Breast epithelium (tissue), 4 donors: ENCODE measurements at regions not wholly inside any gene's neighbourhood (a gene's known extent, or its start where the extent isn't known, plus 50 kb on each side); places are given as distances from the start of the nearest gene placed in this dataset.
A peak's percentile ranks its signal among the peaks of the same experiment; 100 is the strongest.

Experiments
- DNase-seq, 2 donors: peaks; one replicate each; pipeline ENCODE4 v3.0.0-alpha.2; 2019; ENCODE audit warnings: low spot score in 2 of 2
- H3K27ac ChIP-seq, 2 donors: fragments of 200-600 bp; sonication (generic) in 1 of 2; one replicate each; pipeline ENCODE4 v1.5.1; 2016 to 2019; ENCODE audit warnings: mild to moderate bottlenecking in 1 of 2
- H3K27me3 ChIP-seq, 2 donors: fragments of 200-600 bp; sonication (generic) in 1 of 2; one replicate each; pipeline versions ENCODE4 v1.5.1 to v1.6.0; 2017 to 2019; ENCODE audit warnings: control low read depth in 1 of 2, mild to moderate bottlenecking in 1 of 2
- H3K36me3 ChIP-seq: fragments of 200-600 bp; one replicate; pipeline ENCODE4 v1.5.1; 2019
- H3K4me1 ChIP-seq, 2 donors: fragments of 200-600 bp; sonication (generic); one replicate each; pipeline ENCODE4 v1.5.1; 2016 to 2019; ENCODE audit warnings: control low read depth in 1 of 2
- H3K4me3 ChIP-seq, 3 donors: fragments of 200-600 bp; sonication (generic); 1 replicate in 2 of 3; 2 replicates in 1 of 3; pipeline ENCODE4 v1.5.1; 2016 to 2019; ENCODE audit warnings: mild to moderate bottlenecking in 3 of 3, moderate library complexity in 2 of 3
- H3K9me3 ChIP-seq, 2 donors: fragments of 200-600 bp; sonication (generic) in 1 of 2; one replicate each; pipeline ENCODE4 v1.5.1; 2016 to 2019; ENCODE audit warnings: control low read depth in 1 of 2
- CTCF ChIP-seq, 3 donors: fragments of 450-650 bp; IDR thresholded peaks; one replicate each; pipeline ENCODE4 v1.5.1; 2016 to 2017; ENCODE audit warnings: antibody characterized with exemption in 3 of 3, mild to moderate bottlenecking in 3 of 3, moderate library complexity in 3 of 3
- POLR2A ChIP-seq: fragments of 450-650 bp; IDR thresholded peaks from one replicate; pipeline ENCODE4 v1.6.1; 2016; ENCODE audit warnings: antibody characterized with exemption, mild to moderate bottlenecking, moderate library complexity
- POLR2AphosphoS5 ChIP-seq, 3 donors: sonication (generic); formaldehyde crosslinking; IDR thresholded peaks; one replicate each; pipeline ENCODE4 v1.6.1; 2017; ENCODE audit warnings: antibody characterized with exemption in 3 of 3
- intact Hi-C: fragments of 100-400 bp; cut with DNase I; formaldehyde crosslinking; loops from one replicate; pipeline ENCODE4 v1.15.1; 2023; ENCODE audit warnings: low total_unique reads

GRCh38 chr2:172677363-172677762 is 58.3 kb upstream of the RAPGEF4 start:
- peak in 1 of 2 donors; percentile 24 for DNase-seq
- TF ChIP-seq POLR2AphosphoS5 (IDR thresholded peaks at IDR 0.05) (no peak), POLR2A (no peak), CTCF (IDR thresholded peaks at IDR 0.05) (no peak)
- no peak overlapping the region for H3K27ac ChIP-seq
- H3K27me3 ChIP-seq, result no peaks in the 10 kb centered on the region
- peaks cover 0 to 10% of the 10 kb centered on the region in 2 donors for H3K9me3 ChIP-seq
- no peaks in the 10 kb centered on the region for H3K4me1 ChIP-seq
- no peak overlapping the region for H3K4me3 ChIP-seq
- H3K36me3 ChIP-seq, result no peaks in the 10 kb centered on the region
- intact Hi-C loops, result loop anchor here (10.0 kb wide), 1 partner anchor 1653 kb away; no protein-coding TSS in a partner anchor

GRCh38 chr2:172680436-172681068 is 55.1 kb upstream of the RAPGEF4 start:
- Histone ChIP-seq H3K27me3 (no peaks in the 10 kb centered on the region), H3K27ac (no peak overlapping the region), H3K4me3 (no peak overlapping the region), H3K9me3 (peaks cover 0 to 5% of the 10 kb centered on the region in 2 donors), H3K36me3 (no peaks in the 10 kb centered on the region), H3K4me1 (no peaks in the 10 kb centered on the region)
- DNase-seq, result no peak
- no peak for TF ChIP-seq POLR2A
- TF ChIP-seq POLR2AphosphoS5 (IDR thresholded peaks at IDR 0.05), result no peak
- TF ChIP-seq CTCF (IDR thresholded peaks at IDR 0.05), result no peak
- intact Hi-C loops, result no loop called here

- Histone ChIP-seq H3K27me3 (no peaks in the 10 kb centered on the region), H3K4me3 (no peak overlapping the region), H3K4me1 (no peaks in the 10 kb centered on the region), H3K27ac (no peak overlapping the region), H3K36me3 (no peaks in the 10 kb centered on the region), H3K9me3 (no peaks in the 10 kb centered on the region)
- DNase-seq, result no peak
- intact Hi-C loops, result loop anchor here (5.0 kb wide), 1 partner anchor 1108 kb away; no protein-coding TSS in a partner anchor
- TF ChIP-seq POLR2AphosphoS5 (IDR thresholded peaks at IDR 0.05) (no peak), POLR2A (no peak), CTCF (IDR thresholded peaks at IDR 0.05) (no peak)
These were observed 50.2 kb upstream of the RAPGEF4 start for GRCh38 chr2:172685467-172685866.
